Ammon's horn (tissue), 1 donor: ENCODE measurements at regions not wholly inside any gene's neighbourhood (a gene's known extent, or its start where the extent isn't known, plus 50 kb on each side); places are given as distances from the start of the nearest gene placed in this dataset.

Experiments
- DNase-seq: peaks from one replicate; pipeline ENCODE4 v3.0.0-alpha.2; 2016; ENCODE audit warnings: low spot score

GRCh38 chr4:184310171-184310567 is 92.5 kb upstream of the ENPP6 start:
- no peak for DNase-seq

GRCh38 chr4:184309241-184310170 is 91.8 kb upstream of the ENPP6 start:
- no peak for DNase-seq

- no peak for DNase-seq
Observed at GRCh38 chr4:184306949-184307348, 89.3 kb upstream of the ENPP6 start.

- no peak for DNase-seq
Observed at GRCh38 chr4:184306470-184306869, 88.8 kb upstream of the ENPP6 start.

- DNase-seq = no peak
Observed at GRCh38 chr4:184300816-184301215, 83.1 kb upstream of the ENPP6 start.

- DNase-seq = no peak
Observed at GRCh38 chr4:184298254-184298653, 80.6 kb upstream of the ENPP6 start.

- no peak for DNase-seq
Observed at GRCh38 chr4:184295206-184295605, 77.5 kb upstream of the ENPP6 start.

- DNase-seq = no peak
Observed at GRCh38 chr4:184294606-184295133, 77.0 kb upstream of the ENPP6 start.

- peak; percentile 42 for DNase-seq
Observed at GRCh38 chr4:184293552-184293951, 75.9 kb upstream of the ENPP6 start.

GRCh38 chr4:184292877-184293276 is 75.2 kb upstream of the ENPP6 start:
- no peak for DNase-seq

GRCh38 chr4:184292465-184292867 is 74.8 kb upstream of the ENPP6 start:
- no peak for DNase-seq

- DNase-seq = no peak
Observed at GRCh38 chr4:184289179-184289535, 71.5 kb upstream of the ENPP6 start.

- no peak for DNase-seq
Observed at GRCh38 chr4:184288451-184289178, 70.9 kb upstream of the ENPP6 start.

- no peak for DNase-seq
Observed at GRCh38 chr4:184287697-184288255, 70.1 kb upstream of the ENPP6 start.

- DNase-seq = no peak
Observed at GRCh38 chr4:184286358-184286757, 68.7 kb upstream of the ENPP6 start.

GRCh38 chr4:184284742-184285141 is 67.1 kb upstream of the ENPP6 start:
- DNase-seq = no peak

- no peak for DNase-seq
Observed at GRCh38 chr4:184284336-184284690, 66.6 kb upstream of the ENPP6 start.

- DNase-seq = peak; percentile 59
Observed at GRCh38 chr4:184283659-184284335, 66.1 kb upstream of the ENPP6 start.

- no peak for DNase-seq
Observed at GRCh38 chr4:184282895-184283654, 65.4 kb upstream of the ENPP6 start.

- DNase-seq = no peak
Observed at GRCh38 chr4:184282251-184282713, 64.6 kb upstream of the ENPP6 start.
